Fibroblast of lung (primary cell): ENCODE measurements at regions not wholly inside any gene's neighbourhood (a gene's known extent, or its start where the extent isn't known, plus 50 kb on each side); places are given as distances from the start of the nearest gene placed in this dataset.
"Not testable (repeated sequence)": the region's sequence is repeated elsewhere in the genome, so short reads cannot be mapped to it uniquely, and the experiment has no call there.

Experiments used
- DNase-seq, 2 donors: peaks; one replicate each; pipeline versions ENCODE4 v3.0.0 to v3.0.0-alpha.2; 2010; ENCODE audit warnings: low read depth in 2 of 2
- H2AFZ ChIP-seq: 2 replicates; pipeline ENCODE4 v1.5.1; 2012; ENCODE audit warnings: low read length, control low read depth, inconsistent platforms
- H3K27ac ChIP-seq: 2 replicates; pipeline ENCODE4 v1.5.1; 2011; ENCODE audit warnings: low read length, control low read depth; ENCODE audit not compliant: insufficient read depth
- H3K27me3 ChIP-seq: 2 replicates; pipeline ENCODE4 v1.5.1; 2011; ENCODE audit warnings: mild to moderate bottlenecking, low read length; ENCODE audit not compliant: control insufficient read depth, insufficient read depth
- H3K36me3 ChIP-seq: 2 replicates; pipeline ENCODE4 v1.5.1; 2011; ENCODE audit warnings: low read length; ENCODE audit not compliant: control insufficient read depth, insufficient read depth
- H3K4me1 ChIP-seq: 2 replicates; pipeline ENCODE4 v1.5.1; 2011; ENCODE audit warnings: low read length; ENCODE audit not compliant: control insufficient read depth, insufficient read depth; ENCODE audit errors: extremely low read depth
- H3K4me2 ChIP-seq: 2 replicates; pipeline ENCODE4 v1.5.1; 2011; ENCODE audit warnings: low read length, control low read depth; ENCODE audit not compliant: insufficient read depth; ENCODE audit errors: extremely low read depth
- H3K4me3 ChIP-seq, 4 experiments: fragments of 200-600 bp in 1 of 4; sonication (generic) in 1 of 4; replicated peaks in 1 of 4; 2 replicates each; pipeline ENCODE4 v1.5.1; 2011 to 2016; ENCODE audit warnings: low read length in 4 of 4, low read depth in 3 of 4, mild to moderate bottlenecking in 3 of 4, control low read depth in 2 of 4, inconsistent platforms in 1 of 4, mixed read lengths in 1 of 4; ENCODE audit not compliant: insufficient read depth in 1 of 4; ENCODE audit errors: control extremely low read depth in 1 of 4
- H3K79me2 ChIP-seq: 2 replicates; pipeline ENCODE4 v1.5.1; 2012; ENCODE audit warnings: mild to moderate bottlenecking, low read length, inconsistent platforms; ENCODE audit not compliant: control insufficient read depth, insufficient read depth
- H3K9ac ChIP-seq: 2 replicates; pipeline ENCODE4 v1.5.1; 2011; ENCODE audit warnings: mild to moderate bottlenecking, low read length, control low read depth; ENCODE audit not compliant: insufficient read depth
- H3K9me3 ChIP-seq: 2 replicates; pipeline ENCODE4 v1.5.1; 2012; ENCODE audit warnings: low read depth, low read length; ENCODE audit not compliant: control insufficient read depth, insufficient read depth
- H4K20me1 ChIP-seq: 2 replicates; pipeline ENCODE4 v1.5.1; 2011; ENCODE audit warnings: low read length; ENCODE audit not compliant: control insufficient read depth, insufficient read depth; ENCODE audit errors: extremely low read depth

GRCh38 chr1:161454865-161455707 lies 50.2 kb upstream of the FCGR2A start:
- H3K27ac ChIP-seq, H3K9ac ChIP-seq, H4K20me1 ChIP-seq, H3K4me3 ChIP-seq, H3K4me1 ChIP-seq, H3K4me2 ChIP-seq, DNase-seq, H3K36me3 ChIP-seq, H3K9me3 ChIP-seq, H2AFZ ChIP-seq, H3K27me3 ChIP-seq, H3K79me2 ChIP-seq: not testable (repeated sequence)

GRCh38 chr1:161453950-161454864 lies 51.0 kb upstream of the FCGR2A start:
- H4K20me1 ChIP-seq, H3K36me3 ChIP-seq, H3K4me2 ChIP-seq, H3K9me3 ChIP-seq, H3K9ac ChIP-seq, H3K27ac ChIP-seq, DNase-seq, H3K4me3 ChIP-seq, H3K27me3 ChIP-seq, H3K4me1 ChIP-seq, H3K79me2 ChIP-seq, H2AFZ ChIP-seq: not testable (repeated sequence)

GRCh38 chr1:161451698-161452348 lies 53.4 kb upstream of the FCGR2A start:
- not testable (repeated sequence) for H3K36me3 ChIP-seq, H3K9me3 ChIP-seq, H4K20me1 ChIP-seq, H3K4me1 ChIP-seq, DNase-seq, H3K27me3 ChIP-seq, H2AFZ ChIP-seq, H3K27ac ChIP-seq, H3K4me2 ChIP-seq, H3K79me2 ChIP-seq, H3K9ac ChIP-seq, H3K4me3 ChIP-seq

GRCh38 chr1:161447760-161448332 lies 57.4 kb upstream of the FCGR2A start:
- not testable (repeated sequence) for H3K4me2 ChIP-seq, H3K27ac ChIP-seq, H2AFZ ChIP-seq, H3K27me3 ChIP-seq, H3K36me3 ChIP-seq, H4K20me1 ChIP-seq, DNase-seq, H3K79me2 ChIP-seq, H3K4me3 ChIP-seq, H3K9me3 ChIP-seq, H3K9ac ChIP-seq, H3K4me1 ChIP-seq

GRCh38 chr1:161447040-161447759 lies 58.1 kb upstream of the FCGR2A start:
- not testable (repeated sequence) for H3K36me3 ChIP-seq, H3K79me2 ChIP-seq, DNase-seq, H3K9ac ChIP-seq, H3K9me3 ChIP-seq, H3K4me3 ChIP-seq, H3K27me3 ChIP-seq, H3K4me2 ChIP-seq, H2AFZ ChIP-seq, H4K20me1 ChIP-seq, H3K27ac ChIP-seq, H3K4me1 ChIP-seq

GRCh38 chr1:161444725-161445124 lies 60.5 kb upstream of the FCGR2A start:
- not testable (repeated sequence) for H3K27me3 ChIP-seq, H3K36me3 ChIP-seq, H3K4me1 ChIP-seq, H3K79me2 ChIP-seq, H3K9me3 ChIP-seq, H4K20me1 ChIP-seq, H3K4me3 ChIP-seq, H3K4me2 ChIP-seq, DNase-seq, H3K9ac ChIP-seq, H3K27ac ChIP-seq, H2AFZ ChIP-seq
